Parathyroid adenoma (tissue), 2 donors: ENCODE measurements at regions not wholly inside any gene's neighbourhood (a gene's known extent, or its start where the extent isn't known, plus 50 kb on each side); places are given as distances from the start of the nearest gene placed in this dataset.

Experiments used
- H2AFZ ChIP-seq: fragments of 300-600 bp; sonication (generic); one replicate; pipeline ENCODE4 v1.7.0; 2017; ENCODE audit warnings: antibody characterized with exemption, mild to moderate bottlenecking
- H3K27ac ChIP-seq: fragments of 300-600 bp; sonication (generic); one replicate; pipeline ENCODE4 v1.7.0; 2017
- H3K27me3 ChIP-seq: fragments of 300-600 bp; sonication (generic); one replicate; pipeline ENCODE4 v1.7.0; 2017; ENCODE audit warnings: low read length; ENCODE audit not compliant: control insufficient read depth, insufficient read depth
- H3K36me3 ChIP-seq: fragments of 300-600 bp; sonication (generic); one replicate; pipeline ENCODE4 v1.7.0; 2017; ENCODE audit warnings: low read length; ENCODE audit not compliant: control insufficient read depth, insufficient read depth
- H3K4me1 ChIP-seq: fragments of 300-600 bp; sonication (generic); one replicate; pipeline ENCODE4 v1.7.0; 2017; ENCODE audit warnings: control low read depth
- H3K4me2 ChIP-seq: fragments of 300-600 bp; sonication (generic); one replicate; pipeline ENCODE4 v1.7.0; 2017; ENCODE audit warnings: low read length
- H3K4me3 ChIP-seq: fragments of 300-600 bp; sonication (generic); one replicate; pipeline ENCODE4 v1.7.0; 2017; ENCODE audit warnings: low read depth, low read length
- H3K79me2 ChIP-seq: fragments of 300-600 bp; sonication (generic); one replicate; pipeline ENCODE4 v1.7.0; 2017; ENCODE audit warnings: control low read depth
- H3K9ac ChIP-seq: fragments of 300-600 bp; sonication (generic); one replicate; pipeline ENCODE4 v1.7.0; 2017; ENCODE audit warnings: mild to moderate bottlenecking
- H3K9me3 ChIP-seq: fragments of 300-600 bp; sonication (generic); one replicate; pipeline ENCODE4 v1.7.0; 2017; ENCODE audit warnings: low read length; ENCODE audit not compliant: control insufficient read depth
- CTCF ChIP-seq: fragments of 300-600 bp; sonication (generic); IDR thresholded peaks from one replicate; pipeline ENCODE4 v1.7.0; 2017; ENCODE audit warnings: antibody characterized with exemption, mild to moderate bottlenecking
- donor health status: primary hyperparathyroidism.

- Histone ChIP-seq H3K4me2 (no peak overlapping the region), H3K27ac (peak overlapping the region; percentile 30), H3K4me3 (no peak overlapping the region), H3K36me3 (no peaks in the 10 kb centered on the region), H3K27me3 (no peaks in the 10 kb centered on the region), H2AFZ (no peak overlapping the region), H3K9me3 (no peaks in the 10 kb centered on the region), H3K9ac (no peak overlapping the region), H3K4me1 (no peaks in the 10 kb centered on the region), H3K79me2 (no peaks in the 10 kb centered on the region)
- no peak for TF ChIP-seq CTCF
These were observed 56.8 kb upstream of the TGFBR2 start for GRCh38 chr3:30549600-30549999.

GRCh38 chr3:30550246-30550645 lies 56.2 kb upstream of the TGFBR2 start:
- no peak overlapping the region for H3K4me3 ChIP-seq
- H2AFZ ChIP-seq: no peak overlapping the region
- no peak overlapping the region for H3K4me2 ChIP-seq
- TF ChIP-seq CTCF: no peak
- no peaks in the 10 kb centered on the region for H3K4me1 ChIP-seq
- H3K79me2 ChIP-seq: no peaks in the 10 kb centered on the region
- no peaks in the 10 kb centered on the region for H3K36me3 ChIP-seq
- H3K9ac ChIP-seq: no peak overlapping the region
- no peaks in the 10 kb centered on the region for H3K9me3 ChIP-seq
- no peak overlapping the region for H3K27ac ChIP-seq
- no peaks in the 10 kb centered on the region for H3K27me3 ChIP-seq

- no peaks in the 10 kb centered on the region for H3K36me3 ChIP-seq
- H3K27ac ChIP-seq: no peak overlapping the region
- no peak for TF ChIP-seq CTCF
- no peaks in the 10 kb centered on the region for H3K27me3 ChIP-seq
- H3K4me2 ChIP-seq: no peak overlapping the region
- no peaks in the 10 kb centered on the region for H3K4me1 ChIP-seq
- no peak overlapping the region for H3K4me3 ChIP-seq
- no peak overlapping the region for H3K9ac ChIP-seq
- no peak overlapping the region for H2AFZ ChIP-seq
- H3K9me3 ChIP-seq: no peaks in the 10 kb centered on the region
- no peaks in the 10 kb centered on the region for H3K79me2 ChIP-seq
These were observed 55.1 kb upstream of the TGFBR2 start for GRCh38 chr3:30551266-30551665.

GRCh38 chr3:30551927-30552326 lies 54.5 kb upstream of the TGFBR2 start:
- no peak overlapping the region for H2AFZ ChIP-seq

More at GRCh38 chr3:30551927-30552326, 54.5 kb upstream of the TGFBR2 start:
- Histone ChIP-seq H3K4me1 (no peaks in the 10 kb centered on the region), H3K9me3 (no peaks in the 10 kb centered on the region), H3K4me2 (no peak overlapping the region), H3K27ac (no peak overlapping the region), H3K9ac (no peak overlapping the region), H3K4me3 (no peak overlapping the region), H3K79me2 (no peaks in the 10 kb centered on the region), H3K27me3 (no peaks in the 10 kb centered on the region), H3K36me3 (no peaks in the 10 kb centered on the region)
- no peak for TF ChIP-seq CTCF
